ENCODE measurements at regions not wholly inside any gene's neighbourhood (a gene's known extent, or its start where the extent isn't known, plus 50 kb on each side); places are given as distances from the start of the nearest gene placed in this dataset.

DNA sequence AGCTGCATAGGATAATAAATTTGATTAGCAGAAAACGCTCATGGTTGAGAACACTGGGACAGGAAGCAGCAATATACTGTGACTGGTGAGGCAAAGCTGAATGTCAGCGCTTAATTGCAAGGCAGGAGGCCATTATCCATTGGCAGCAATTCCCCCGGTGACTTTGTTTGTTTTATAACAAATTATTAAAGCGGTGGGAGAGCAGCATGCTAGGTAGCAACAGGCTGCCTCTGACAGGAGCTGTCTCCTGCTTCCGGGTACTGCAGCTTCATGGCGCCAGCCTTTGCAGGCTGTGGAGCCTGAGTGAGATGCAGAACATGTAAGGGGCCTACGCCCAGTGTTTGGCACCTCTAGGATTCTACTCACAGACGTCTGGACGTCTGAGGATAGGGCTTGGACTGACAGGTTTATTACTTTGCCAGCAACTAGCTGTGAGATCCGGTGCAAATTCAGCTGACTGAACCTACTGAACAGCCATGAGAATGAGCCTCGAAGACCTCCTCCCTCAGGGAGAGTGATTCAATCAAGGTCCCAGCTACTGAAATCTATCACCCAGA is 82.1 kb upstream of the SSTR1 start:
- Histone ChIP-seq H3K9me3 (ENCODE audit: low read length) (peaks cover 50% of the 10 kb centered on the region), H4K20me1 (ENCODE audit: insufficient read depth, low read length) (no peaks in the 10 kb centered on the region), H3K36me3 (ENCODE audit: insufficient read depth, low read length) (peaks cover 62% of the 10 kb centered on the region), H3K4me1 (ENCODE audit: insufficient read depth, low read length, poor library complexity, severe bottlenecking) (peaks cover 97% of the 10 kb centered on the region), H3K27ac (ENCODE audit: low read depth, low read length, poor library complexity, severe bottlenecking) (peak overlapping the region; percentile 97), H3K4me3 (ENCODE audit: low read depth, low read length, poor library complexity, severe bottlenecking) (peak overlapping the region; percentile 26), H3K4me2 (ENCODE audit: low read length) (peak overlapping the region; percentile 75), H3K9me2 (ENCODE audit: insufficient read depth, low read length) (no peaks in the 10 kb centered on the region), H2AFZ (ENCODE audit: low read length) (no peak overlapping the region; the same call in 1 of the 2 replicates), H3K79me2 (ENCODE audit: insufficient read depth, low read depth, low read length) (no peaks in the 10 kb centered on the region)
- POLR2A ChIA-PET, result interaction anchor here (0.5 to 9.9 kb wide), 22 partner anchors 8 to 1660 kb away, joined by 3 to 157 read pairs (median 3); partner anchors contain the start of gene FBXO33
- BruUV-seq (replicated peaks), result TSS peak; percentile 16
- TF ChIP-seq EZH2phosphoT487 (IDR thresholded peaks at IDR 0.05; ENCODE audit: borderline replicate concordance, low read depth, low read length), result no peak
- TF ChIP-seq, protein P1, sequence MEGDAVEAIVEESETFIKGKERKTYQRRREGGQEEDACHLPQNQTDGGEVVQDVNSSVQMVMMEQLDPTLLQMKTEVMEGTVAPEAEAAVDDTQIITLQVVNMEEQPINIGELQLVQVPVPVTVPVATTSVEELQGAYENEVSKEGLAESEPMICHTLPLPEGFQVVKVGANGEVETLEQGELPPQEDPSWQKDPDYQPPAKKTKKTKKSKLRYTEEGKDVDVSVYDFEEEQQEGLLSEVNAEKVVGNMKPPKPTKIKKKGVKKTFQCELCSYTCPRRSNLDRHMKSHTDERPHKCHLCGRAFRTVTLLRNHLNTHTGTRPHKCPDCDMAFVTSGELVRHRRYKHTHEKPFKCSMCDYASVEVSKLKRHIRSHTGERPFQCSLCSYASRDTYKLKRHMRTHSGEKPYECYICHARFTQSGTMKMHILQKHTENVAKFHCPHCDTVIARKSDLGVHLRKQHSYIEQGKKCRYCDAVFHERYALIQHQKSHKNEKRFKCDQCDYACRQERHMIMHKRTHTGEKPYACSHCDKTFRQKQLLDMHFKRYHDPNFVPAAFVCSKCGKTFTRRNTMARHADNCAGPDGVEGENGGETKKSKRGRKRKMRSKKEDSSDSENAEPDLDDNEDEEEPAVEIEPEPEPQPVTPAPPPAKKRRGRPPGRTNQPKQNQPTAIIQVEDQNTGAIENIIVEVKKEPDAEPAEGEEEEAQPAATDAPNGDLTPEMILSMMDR (conservative IDR thresholded peaks at IDR 0.05; ENCODE audit: low read length), result no peak
- intact Hi-C loops (cut with micrococcal nuclease; ENCODE audit: unreplicated experiment), result loop anchor here (2.0 to 10.0 kb wide), 3 partner anchors 71 to 1049 kb away; partner anchors contain the start of genes GEMIN2, PNN and TRAPPC6B
- CTCF ChIA-PET (ENCODE audit: unreplicated experiment), result interaction anchor here (0.5 to 1.5 kb wide), 4 partner anchors 12 to 140 kb away, joined by 3 to 4 read pairs (median 3); no protein-coding TSS in a partner anchor
- DNase-seq (ENCODE audit: low spot score), result peak; percentile 92

DNA sequence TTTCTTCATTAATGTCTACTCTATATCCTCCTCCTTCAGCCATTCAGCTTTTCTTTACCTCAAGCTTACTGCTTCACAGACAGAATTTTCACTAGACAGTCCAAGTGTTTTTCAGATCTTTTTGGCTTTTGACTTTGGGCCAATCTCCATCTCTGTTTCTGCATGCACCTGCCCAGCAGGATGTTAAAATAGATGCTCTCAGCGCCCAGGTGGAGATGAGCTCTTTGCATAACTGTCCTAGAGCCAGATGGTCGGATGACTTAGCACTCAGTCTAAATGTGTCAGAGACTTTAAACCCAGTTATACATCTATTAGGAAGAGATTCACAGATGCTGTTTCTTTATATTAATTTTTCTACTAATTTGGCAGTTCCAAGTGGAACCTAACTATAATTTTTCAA is 80.3 kb upstream of the SSTR1 start:
- BruUV-seq (replicated peaks), result no TSS peak
- Histone ChIP-seq H3K4me1 (ENCODE audit: insufficient read depth, low read length, poor library complexity, severe bottlenecking) (peaks cover 86% of the 10 kb centered on the region), H3K27ac (ENCODE audit: low read depth, low read length, poor library complexity, severe bottlenecking) (peak overlapping the region; percentile 97), H4K20me1 (ENCODE audit: insufficient read depth, low read length) (no peaks in the 10 kb centered on the region), H3K9me3 (ENCODE audit: low read length) (peaks cover 56% of the 10 kb centered on the region), H3K36me3 (ENCODE audit: insufficient read depth, low read length) (peaks cover 62% of the 10 kb centered on the region), H3K79me2 (ENCODE audit: insufficient read depth, low read depth, low read length) (no peaks in the 10 kb centered on the region), H2AFZ (ENCODE audit: low read length) (no peak overlapping the region), H3K4me3 (ENCODE audit: low read depth, low read length, poor library complexity, severe bottlenecking) (peak overlapping the region; percentile 51), H3K4me2 (ENCODE audit: low read length) (peak overlapping the region; percentile 75), H3K9me2 (ENCODE audit: insufficient read depth, low read length) (no peaks in the 10 kb centered on the region)
- TF ChIP-seq, protein P1 (conservative IDR thresholded peaks at IDR 0.05; ENCODE audit: low read length), result no peak
- no peak for TF ChIP-seq EZH2phosphoT487 (IDR thresholded peaks at IDR 0.05; ENCODE audit: borderline replicate concordance, low read depth, low read length)
- intact Hi-C loops (cut with micrococcal nuclease; ENCODE audit: unreplicated experiment), result loop anchor here (1.0 to 10.0 kb wide), 4 partner anchors 69 to 1047 kb away; partner anchors contain the start of genes GEMIN2, PNN and TRAPPC6B
- CTCF ChIA-PET (ENCODE audit: unreplicated experiment), result interaction anchor here (1.2 kb wide), 2 partner anchors 11 to 141 kb away, joined by 3 read pairs; no protein-coding TSS in a partner anchor
- POLR2A ChIA-PET, result interaction anchor here (0.5 to 9.9 kb wide), 21 partner anchors 8 to 1539 kb away, joined by 3 to 157 read pairs (median 4); no protein-coding TSS in a partner anchor
- DNase-seq (ENCODE audit: low spot score), result peak; percentile 98
